Activated CD8-positive, alpha-beta T cell treated with anti-CD3 and anti-CD28 coated beads for 36 hours (primary cell): ENCODE measurements at regions not wholly inside any gene's neighbourhood (a gene's known extent, or its start where the extent isn't known, plus 50 kb on each side); places are given as distances from the start of the nearest gene placed in this dataset.
"Not testable (repeated sequence)": the region's sequence is repeated elsewhere in the genome, so short reads cannot be mapped to it uniquely, and the experiment has no call there.

Experiments
- ATAC-seq: fragments of 200-7000 bp; cut with Tn5 transposase; one replicate; pipeline ENCODE4 v1.10.0; 2021; ENCODE audit warnings: mild to moderate bottlenecking, moderate library complexity
- CTCF ChIA-PET: fragments of 350-600 bp; sonication (Branson Sonifier 250); formaldehyde crosslinking; loops from one replicate; lab custom pipeline; 2021; ENCODE audit warnings: antibody characterized with exemption; lab: Charles Lee
- POLR2A ChIA-PET: fragments of 350-600 bp; sonication (Branson Sonifier 250); formaldehyde crosslinking; loops from one replicate; lab custom pipeline; 2021; ENCODE audit warnings: antibody characterized with exemption; lab: Charles Lee
- DNase-seq: peaks from one replicate; pipeline ENCODE4 v3.0.0-alpha.2; 2020
- H3K27ac Mint-ChIP-seq: one replicate; pipeline ENCODE4 v1.8.0; 2021; ENCODE audit warnings: mild to moderate bottlenecking, mixed read lengths
- H3K27me3 Mint-ChIP-seq: one replicate; pipeline ENCODE4 v1.8.0; 2021; ENCODE audit warnings: mixed read lengths
- H3K36me3 Mint-ChIP-seq: one replicate; pipeline ENCODE4 v1.8.0; 2021; ENCODE audit warnings: low read depth, mixed read lengths
- H3K4me1 Mint-ChIP-seq: one replicate; pipeline ENCODE4 v1.8.0; 2021; ENCODE audit warnings: low read depth, mixed read lengths
- H3K4me3 Mint-ChIP-seq: one replicate; pipeline ENCODE4 v1.8.0; 2021; ENCODE audit warnings: mild to moderate bottlenecking, moderate library complexity, mixed read lengths
- H3K9me3 Mint-ChIP-seq: one replicate; pipeline ENCODE4 v1.8.0; 2021; ENCODE audit warnings: mixed read lengths
- intact Hi-C: fragments of 100-400 bp; cut with micrococcal nuclease; formaldehyde crosslinking; loops from one replicate; pipeline ENCODE4 v1.10.0; 2022
- TF ChIP-seq, protein P1 (sequence below): fragments of 200-600 bp; IDR thresholded peaks from one replicate; pipeline ENCODE4 v1.8.0; 2022; ENCODE audit warnings: antibody characterized with exemption, mild to moderate bottlenecking

GRCh38 chr2:59157908-59158307 lies 916.8 kb upstream of the FANCL start:
- H3K36me3 Mint-ChIP-seq, H3K9me3 Mint-ChIP-seq, POLR2A ChIA-PET, CTCF ChIA-PET, H3K27ac Mint-ChIP-seq, H3K4me1 Mint-ChIP-seq, DNase-seq, H3K27me3 Mint-ChIP-seq, ATAC-seq, H3K4me3 Mint-ChIP-seq, intact Hi-C loops: not testable (repeated sequence)
- TF ChIP-seq, protein P1, sequence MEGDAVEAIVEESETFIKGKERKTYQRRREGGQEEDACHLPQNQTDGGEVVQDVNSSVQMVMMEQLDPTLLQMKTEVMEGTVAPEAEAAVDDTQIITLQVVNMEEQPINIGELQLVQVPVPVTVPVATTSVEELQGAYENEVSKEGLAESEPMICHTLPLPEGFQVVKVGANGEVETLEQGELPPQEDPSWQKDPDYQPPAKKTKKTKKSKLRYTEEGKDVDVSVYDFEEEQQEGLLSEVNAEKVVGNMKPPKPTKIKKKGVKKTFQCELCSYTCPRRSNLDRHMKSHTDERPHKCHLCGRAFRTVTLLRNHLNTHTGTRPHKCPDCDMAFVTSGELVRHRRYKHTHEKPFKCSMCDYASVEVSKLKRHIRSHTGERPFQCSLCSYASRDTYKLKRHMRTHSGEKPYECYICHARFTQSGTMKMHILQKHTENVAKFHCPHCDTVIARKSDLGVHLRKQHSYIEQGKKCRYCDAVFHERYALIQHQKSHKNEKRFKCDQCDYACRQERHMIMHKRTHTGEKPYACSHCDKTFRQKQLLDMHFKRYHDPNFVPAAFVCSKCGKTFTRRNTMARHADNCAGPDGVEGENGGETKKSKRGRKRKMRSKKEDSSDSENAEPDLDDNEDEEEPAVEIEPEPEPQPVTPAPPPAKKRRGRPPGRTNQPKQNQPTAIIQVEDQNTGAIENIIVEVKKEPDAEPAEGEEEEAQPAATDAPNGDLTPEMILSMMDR = peak; percentile 35

- no peaks in the 10 kb centered on the region for H3K36me3 Mint-ChIP-seq
- H3K9me3 Mint-ChIP-seq = no peaks in the 10 kb centered on the region
- H3K27me3 Mint-ChIP-seq = no peaks in the 10 kb centered on the region
- no peak overlapping the region for H3K4me3 Mint-ChIP-seq
- H3K27ac Mint-ChIP-seq = no peak overlapping the region
- no peak for ATAC-seq
- DNase-seq = no peak
- POLR2A ChIA-PET = no interaction called here
- TF ChIP-seq, protein P1 = no peak
- CTCF ChIA-PET = no interaction called here
- intact Hi-C loops = no loop called here
- no peaks in the 10 kb centered on the region for H3K4me1 Mint-ChIP-seq
Observed at GRCh38 chr2:59151805-59152204, 910.7 kb upstream of the FANCL start.

- ATAC-seq (no peak), DNase-seq (no peak)
- Mint-ChIP-seq H3K27me3 (no peaks in the 10 kb centered on the region), H3K4me3 (no peak overlapping the region), H3K9me3 (no peaks in the 10 kb centered on the region), H3K36me3 (no peaks in the 10 kb centered on the region), H3K4me1 (no peaks in the 10 kb centered on the region), H3K27ac (no peak overlapping the region)
- TF ChIP-seq, protein P1 = no peak
- POLR2A ChIA-PET = no interaction called here
- intact Hi-C loops = no loop called here
- CTCF ChIA-PET = interaction anchor here (0.7 kb wide), 1 partner anchor 125 kb away, joined by 3 read pairs; no protein-coding TSS in a partner anchor
Observed at GRCh38 chr2:59150217-59150849, 909.2 kb upstream of the FANCL start.

DNA sequence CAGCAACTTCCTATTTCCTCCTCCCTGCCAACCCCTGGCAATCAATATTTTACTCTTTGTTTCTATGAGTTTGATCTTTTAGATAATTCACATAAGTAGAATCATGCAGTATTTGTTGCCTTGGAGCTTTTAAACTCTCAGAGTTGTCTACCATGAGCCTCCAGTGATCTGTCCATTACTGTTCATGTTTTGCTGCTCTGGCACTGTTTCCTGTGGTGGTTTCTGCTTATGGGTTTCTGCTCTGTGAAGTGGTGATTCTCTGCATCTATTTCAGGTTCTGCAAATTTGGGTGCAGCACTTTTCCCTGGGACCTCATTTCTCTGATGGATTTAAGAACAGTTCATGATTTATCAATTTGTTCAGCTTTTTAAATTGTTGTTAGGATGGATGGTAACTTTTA lies 908.1 kb upstream of the FANCL start:
- TF ChIP-seq, protein P1 = no peak
- ChIA-PET CTCF (no interaction called here), POLR2A (no interaction called here)
- no peak overlapping the region for H3K27ac Mint-ChIP-seq
- H3K9me3 Mint-ChIP-seq = no peaks in the 10 kb centered on the region
- no peaks in the 10 kb centered on the region for H3K36me3 Mint-ChIP-seq
- DNase-seq = no peak
- intact Hi-C loops = no loop called here
- no peaks in the 10 kb centered on the region for H3K4me1 Mint-ChIP-seq
- no peak for ATAC-seq
- H3K27me3 Mint-ChIP-seq = no peaks in the 10 kb centered on the region
- H3K4me3 Mint-ChIP-seq = no peak overlapping the region

DNA sequence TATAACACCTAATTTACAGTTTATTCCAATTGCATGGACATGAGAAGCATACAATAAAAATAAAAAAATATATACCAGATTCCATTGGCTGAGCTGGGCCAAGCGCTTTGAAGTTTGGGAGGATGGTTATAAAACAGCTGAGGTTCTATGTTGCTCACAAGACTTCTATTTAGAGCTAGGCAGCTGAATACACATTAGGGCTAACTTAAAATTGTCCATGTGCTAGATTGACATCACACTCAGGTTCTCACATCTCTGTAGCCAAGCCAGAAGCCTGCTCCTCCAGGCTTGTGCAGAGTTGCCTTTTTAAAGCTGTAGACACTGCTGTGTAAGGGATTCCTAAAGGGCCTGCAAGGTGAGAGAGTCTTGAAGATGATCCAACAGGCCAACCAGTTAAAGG lies 871.1 kb upstream of the FANCL start:
- Mint-ChIP-seq H3K4me3 (no peak overlapping the region), H3K9me3 (no peaks in the 10 kb centered on the region), H3K4me1 (no peaks in the 10 kb centered on the region), H3K27me3 (no peaks in the 10 kb centered on the region), H3K27ac (no peak overlapping the region), H3K36me3 (no peaks in the 10 kb centered on the region)
- ChIA-PET CTCF (no interaction called here), POLR2A (no interaction called here)
- TF ChIP-seq, protein P1 = no peak
- DNase-seq (no peak), ATAC-seq (no peak)
- intact Hi-C loops = no loop called here
